Effector CD8-positive, alpha-beta T cell (primary cell): ENCODE measurements at regions not wholly inside any gene's neighbourhood (a gene's known extent, or its start where the extent isn't known, plus 50 kb on each side); places are given as distances from the start of the nearest gene placed in this dataset.

ENCODE experiments used
- DNase-seq: peaks from one replicate; lab custom pipeline; 2025; lab: John Stamatoyannopoulos, UW

DNA sequence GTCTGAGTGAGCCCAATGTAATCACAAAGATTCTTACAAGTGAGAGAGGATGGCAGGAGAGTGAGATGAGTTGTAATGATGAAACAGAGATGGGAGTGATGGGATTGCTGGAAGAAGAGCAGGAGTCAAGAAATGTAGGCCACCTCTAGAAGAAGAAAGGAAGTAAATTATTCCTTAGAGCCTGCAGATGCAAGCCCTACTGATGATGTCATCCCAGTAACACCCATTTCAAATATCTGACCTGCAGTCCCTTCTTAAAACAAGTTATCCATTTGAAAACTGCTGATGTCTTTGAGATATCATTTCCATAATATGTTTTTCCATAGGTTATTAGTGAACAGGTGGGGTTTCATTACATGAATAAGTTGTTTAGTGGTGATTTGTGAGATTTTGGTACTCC, 888.0 kb upstream of the SLC39A10 start:
- no peak for DNase-seq

DNA sequence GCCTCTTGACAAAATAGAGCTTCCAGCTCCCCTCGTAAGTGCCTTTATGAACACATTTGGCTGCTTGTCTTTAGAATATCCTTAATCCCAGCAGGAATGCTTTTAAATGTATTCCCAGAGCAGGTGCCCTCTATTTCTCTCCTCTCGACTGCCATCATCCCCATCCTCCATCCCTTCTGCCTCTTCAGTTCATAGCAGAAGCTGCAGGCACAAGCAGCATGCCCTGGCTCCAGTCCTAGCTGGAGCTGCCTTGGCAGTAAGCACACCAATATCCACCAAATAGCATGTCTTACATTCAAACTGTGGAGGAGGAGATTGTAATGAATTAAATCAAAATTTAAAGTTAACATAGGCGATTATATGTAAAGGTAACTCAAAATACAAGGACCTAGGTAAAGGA, 891.3 kb upstream of the SLC39A10 start:
- no peak for DNase-seq

DNA sequence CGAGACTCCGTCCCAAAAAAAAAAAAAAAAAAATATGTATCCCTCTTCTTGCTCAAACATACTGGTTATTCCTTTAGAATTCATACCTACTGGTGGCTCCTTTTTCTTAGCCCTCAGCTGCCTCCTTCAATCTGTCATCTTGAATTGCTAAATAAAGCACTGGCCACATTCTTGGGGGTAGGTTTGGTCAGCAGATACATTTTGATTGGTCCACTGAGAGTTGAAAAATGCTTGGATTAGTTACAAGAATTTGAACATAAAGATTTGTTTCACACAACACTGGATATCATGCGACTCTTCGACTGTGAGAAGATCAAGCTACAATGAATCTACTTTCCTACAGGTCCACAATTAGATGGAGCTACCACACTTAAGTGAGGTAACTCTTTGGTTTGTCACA, 906.1 kb upstream of the SLC39A10 start:
- DNase-seq = no peak

DNA sequence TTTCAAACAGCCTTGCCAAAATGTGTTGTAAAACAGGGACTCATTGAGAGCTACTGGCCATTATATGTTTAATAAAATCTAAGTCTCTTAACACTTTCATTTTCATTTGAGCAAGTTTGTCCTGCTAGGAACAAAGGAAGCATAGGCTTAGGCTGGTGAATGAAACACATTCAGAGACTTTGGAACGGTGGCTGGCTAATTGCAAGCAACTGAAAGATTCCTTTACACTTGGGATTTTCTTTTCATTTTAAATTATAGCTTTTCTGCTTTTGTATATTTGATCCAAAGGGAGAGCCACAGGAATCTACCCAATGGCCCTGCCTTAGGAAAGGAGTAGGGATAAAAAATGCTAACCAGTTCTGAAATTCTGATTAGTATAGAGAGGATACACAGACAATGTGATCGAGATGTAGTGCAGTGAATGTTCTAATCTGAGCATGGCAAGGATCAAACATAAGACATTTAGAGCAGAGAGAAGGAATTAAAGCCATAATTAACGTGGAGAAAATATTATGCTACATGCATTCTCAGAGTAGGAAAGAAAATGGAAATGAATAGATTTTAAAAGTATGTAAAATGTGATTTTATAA, 911.4 kb upstream of the SLC39A10 start:
- DNase-seq = no peak

DNA sequence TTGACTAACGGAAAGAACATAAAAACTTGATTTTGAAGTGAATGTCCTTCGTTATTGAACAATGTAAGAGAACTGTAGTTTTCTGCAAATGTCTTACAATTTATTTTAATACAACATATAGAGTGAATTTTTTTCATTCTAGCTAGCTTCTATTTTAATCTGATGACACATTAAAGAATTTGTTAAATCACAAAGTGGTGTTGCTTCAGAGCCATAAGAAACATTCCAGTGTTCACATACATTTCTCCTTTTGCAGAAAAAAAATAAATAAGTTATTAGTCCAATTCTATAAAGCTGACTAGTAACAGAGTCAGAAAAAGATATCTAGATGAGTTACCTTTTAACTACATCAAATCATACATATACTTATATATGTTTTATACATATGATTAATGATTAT, 914.3 kb upstream of the SLC39A10 start:
- DNase-seq = no peak

DNA sequence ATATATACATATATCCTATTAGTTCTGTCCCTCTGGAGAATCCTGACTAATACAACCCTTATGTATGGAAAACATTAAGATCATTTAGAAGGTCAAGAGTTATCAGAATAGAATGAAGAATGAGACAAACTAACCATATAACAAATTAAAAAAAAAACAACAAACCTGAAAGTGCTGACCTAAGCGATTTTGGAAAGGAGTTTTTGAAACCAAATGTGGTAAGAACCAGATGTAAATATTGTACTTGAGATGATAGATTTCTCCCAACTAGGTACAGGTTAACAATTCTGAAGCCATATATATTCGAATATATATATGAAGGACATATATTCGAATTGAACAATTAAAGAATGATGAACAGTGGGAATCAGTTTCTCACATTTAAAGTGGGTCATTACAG, 917.8 kb upstream of the SLC39A10 start:
- DNase-seq = no peak

DNA sequence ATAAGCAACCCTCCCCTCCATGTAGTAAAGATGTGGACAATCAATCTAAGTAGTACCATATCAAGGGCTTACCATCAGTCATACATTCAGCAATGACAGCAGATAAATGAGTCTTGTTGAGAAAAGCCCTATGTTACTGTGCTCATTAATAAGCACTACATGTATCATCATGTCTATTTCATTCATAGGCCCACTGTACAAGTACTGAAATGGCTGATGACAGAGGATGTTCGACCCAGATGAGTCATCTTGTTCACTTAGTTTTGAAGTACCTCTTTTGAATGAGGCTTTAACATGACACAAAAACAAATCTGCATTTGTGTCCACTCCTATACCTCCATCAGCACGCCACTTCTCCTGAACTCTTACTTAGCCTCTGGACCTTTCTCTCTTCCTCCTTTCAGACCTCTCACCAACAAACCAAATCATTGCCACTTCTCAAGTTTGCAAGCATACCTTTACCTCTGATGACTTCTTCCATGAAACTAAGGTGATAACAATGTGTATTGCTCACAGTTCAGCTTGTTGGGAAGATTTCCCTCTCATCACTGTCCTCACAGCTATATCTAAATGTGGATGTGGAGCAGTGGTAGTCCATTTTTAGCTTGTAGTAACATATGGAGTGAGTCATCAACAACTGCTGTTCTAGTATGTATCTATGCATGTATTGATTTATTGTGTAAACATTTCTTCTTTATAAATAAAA, 921.0 kb upstream of the SLC39A10 start:
- no peak for DNase-seq

DNA sequence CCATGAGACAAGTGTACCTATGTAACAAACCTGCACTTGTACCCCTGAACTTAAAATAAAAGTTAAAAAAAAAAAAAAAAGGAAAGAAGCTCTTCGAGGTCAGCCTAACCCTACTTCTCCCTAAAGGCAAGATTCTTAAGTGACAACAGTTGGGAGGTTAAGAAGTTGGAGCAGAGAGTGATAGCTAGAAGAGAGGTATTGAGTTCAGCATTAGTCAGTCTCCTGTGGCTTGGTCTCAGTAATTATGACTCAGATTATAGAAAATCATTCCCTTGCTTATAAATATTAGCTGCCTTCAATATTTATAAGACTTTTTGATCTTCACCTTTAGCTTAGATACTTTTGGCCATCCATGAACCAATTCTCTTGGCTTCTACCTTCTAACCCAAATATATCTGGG, 926.8 kb upstream of the SLC39A10 start:
- no peak for DNase-seq

DNA sequence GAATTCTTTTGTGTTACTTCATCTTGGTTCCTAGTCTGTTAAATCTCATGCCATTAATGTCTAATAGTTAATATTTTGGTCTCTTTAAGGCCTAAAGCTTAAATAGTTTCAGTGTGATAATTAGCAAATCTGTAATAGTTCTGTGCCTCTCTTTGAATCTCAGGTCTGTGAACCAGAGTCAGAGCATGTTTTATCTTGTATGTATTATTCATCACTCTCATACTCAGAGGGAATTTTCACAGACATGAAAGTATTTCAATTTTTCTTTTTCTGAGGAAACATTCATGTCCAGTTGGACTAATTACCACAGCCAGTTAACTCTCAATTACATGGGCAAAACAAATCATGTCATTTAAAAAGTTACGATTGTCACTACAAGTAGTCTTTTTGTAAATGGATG, 931.9 kb upstream of the SLC39A10 start:
- DNase-seq = no peak

DNA sequence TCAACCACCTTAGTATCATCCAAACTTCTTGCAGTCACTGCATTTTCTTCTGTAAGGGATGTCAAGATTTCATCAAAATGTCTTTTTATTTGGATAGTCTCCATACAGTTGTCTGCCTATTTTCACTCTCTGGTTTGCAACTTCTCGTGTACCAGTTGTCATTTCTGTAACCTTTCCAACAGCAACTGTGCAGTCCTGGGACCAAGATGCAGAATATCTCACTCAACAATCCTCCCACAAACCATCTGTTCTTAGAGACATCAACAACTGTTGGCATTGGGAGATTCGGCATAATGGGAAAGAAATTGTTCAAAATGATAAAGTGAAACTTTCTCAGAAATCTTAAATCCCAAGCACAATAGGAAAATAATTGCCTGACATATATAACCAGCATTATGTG, 933.6 kb upstream of the SLC39A10 start:
- DNase-seq = no peak

DNA sequence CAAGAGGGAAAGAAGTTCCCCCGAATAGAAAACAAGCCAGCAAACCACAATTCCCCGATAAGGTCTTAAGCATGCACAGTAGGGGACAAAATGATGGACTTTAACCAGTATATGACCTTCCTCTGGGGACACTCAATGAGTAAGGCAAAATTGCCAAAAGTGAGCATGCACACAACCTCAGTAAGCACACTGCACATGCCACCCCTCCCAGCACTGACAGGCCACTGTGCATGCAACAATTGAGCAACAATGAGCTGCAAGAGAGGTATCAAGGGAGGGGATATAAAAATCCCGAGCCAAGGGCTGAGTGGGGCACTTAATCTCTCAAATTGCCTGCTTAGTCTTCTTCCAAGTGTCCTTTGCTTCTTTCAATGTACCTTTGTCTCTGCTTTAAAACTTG, 935.8 kb upstream of the SLC39A10 start:
- DNase-seq = no peak

DNA sequence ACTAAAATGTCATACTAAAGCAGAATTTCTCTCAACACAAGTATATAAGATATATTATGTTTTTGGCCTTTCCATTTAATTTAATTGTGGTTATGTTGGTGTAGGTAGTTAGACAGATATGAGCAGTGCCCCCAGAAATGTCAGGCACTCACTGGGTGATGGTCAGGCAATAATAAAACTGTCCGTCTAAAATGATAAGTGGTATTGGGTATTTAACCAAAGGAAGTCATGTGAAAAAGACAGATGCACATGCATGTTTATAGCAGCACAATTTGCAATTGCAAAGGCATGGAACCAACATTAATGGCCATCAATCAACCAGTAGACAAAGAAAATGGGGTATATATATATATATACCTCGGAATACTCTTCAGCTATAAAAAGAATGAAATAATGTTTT, 936.6 kb upstream of the SLC39A10 start:
- no peak for DNase-seq

DNA sequence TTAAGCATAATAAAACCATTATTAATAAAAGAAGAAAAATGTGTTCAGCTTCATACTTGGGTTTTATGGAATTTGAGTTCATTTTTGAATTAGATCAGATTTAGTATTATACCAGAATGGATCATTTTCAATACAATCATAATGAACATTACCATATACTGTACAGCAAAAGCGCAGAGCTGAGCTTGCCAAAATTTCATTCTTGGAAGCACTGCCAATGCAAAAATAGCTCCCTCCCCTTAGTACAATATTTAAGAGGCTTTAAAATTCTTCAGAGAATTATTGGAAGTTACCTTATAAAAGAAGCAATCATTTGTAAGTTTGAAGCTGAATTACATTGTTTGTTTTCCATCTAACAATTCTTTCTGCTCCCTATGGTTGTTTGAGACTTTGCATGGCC, 938.1 kb upstream of the SLC39A10 start:
- no peak for DNase-seq

DNA sequence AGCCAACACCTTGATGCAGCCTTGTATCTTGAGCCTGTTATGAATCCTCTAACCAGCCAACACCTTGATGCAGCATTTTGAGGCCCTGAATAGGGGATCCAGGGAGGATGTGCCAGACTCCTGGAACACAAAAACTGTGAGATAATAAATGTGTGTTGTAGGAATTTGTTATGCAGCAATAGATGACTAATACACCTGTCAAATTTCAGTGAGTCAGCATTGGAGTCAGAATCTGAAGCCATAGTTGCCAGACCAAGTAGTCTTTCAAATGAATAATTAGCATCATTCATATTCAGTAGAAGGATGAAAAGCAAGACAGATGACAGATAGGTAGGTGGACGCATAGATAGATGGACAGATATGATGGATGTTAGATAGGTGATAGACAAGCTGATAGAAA, 942.5 kb upstream of the SLC39A10 start:
- no peak for DNase-seq

DNA sequence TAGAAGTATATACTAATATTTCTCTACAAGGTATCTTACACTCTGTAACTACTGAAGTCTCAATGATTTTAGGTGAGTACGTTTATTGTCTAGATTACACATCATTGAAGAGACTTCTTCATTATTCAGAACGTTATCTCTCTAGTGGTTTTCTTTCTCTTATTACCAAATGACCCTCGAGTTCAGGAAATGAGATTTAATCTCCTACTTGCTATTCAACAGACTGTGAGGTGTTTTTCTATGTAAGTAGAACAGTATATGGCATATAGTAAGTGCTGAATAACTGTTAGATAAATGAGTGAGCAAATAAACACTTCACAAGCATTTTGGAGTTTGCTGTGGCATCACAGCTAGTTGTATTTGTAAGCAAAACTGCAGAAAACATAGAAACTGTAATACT, 947.2 kb upstream of the SLC39A10 start:
- DNase-seq = no peak

DNA sequence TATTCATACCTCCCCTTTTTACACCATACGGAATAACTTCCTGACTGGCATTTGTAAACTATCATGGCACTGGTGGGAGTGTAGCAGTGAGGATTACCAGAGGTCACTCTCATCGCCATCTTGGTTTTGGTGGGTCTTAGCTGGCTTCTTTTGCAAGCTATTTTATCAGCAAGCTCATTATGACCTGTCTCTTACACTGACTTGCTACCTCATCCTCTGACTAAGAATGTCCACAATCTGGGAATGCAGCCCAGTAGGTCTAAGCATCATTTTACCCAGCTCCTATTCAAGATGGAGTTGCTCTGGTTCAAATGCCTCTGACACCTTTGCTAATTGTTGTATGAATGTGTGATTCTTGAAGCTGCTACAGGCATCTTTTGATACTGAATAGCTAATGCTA, 950.8 kb upstream of the SLC39A10 start:
- DNase-seq = no peak

DNA sequence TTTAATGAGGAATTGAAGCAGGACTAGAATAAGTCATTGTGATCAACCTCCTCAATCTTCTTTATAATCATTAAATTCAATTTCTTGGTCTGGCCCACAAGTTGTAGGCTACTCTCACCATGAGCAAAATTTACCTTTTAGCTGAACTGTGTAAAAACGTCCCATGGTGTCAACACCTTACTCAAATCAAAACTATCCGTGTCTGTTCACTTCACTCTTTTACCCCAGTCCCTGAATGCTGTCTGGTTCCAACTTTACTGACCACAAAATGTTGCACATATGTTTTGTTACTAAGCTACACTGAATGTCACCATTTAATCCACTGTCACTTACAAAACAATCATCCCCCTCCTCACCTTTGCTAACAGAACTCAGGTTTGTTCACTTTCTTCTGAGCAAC, 951.6 kb upstream of the SLC39A10 start:
- no peak for DNase-seq

DNA sequence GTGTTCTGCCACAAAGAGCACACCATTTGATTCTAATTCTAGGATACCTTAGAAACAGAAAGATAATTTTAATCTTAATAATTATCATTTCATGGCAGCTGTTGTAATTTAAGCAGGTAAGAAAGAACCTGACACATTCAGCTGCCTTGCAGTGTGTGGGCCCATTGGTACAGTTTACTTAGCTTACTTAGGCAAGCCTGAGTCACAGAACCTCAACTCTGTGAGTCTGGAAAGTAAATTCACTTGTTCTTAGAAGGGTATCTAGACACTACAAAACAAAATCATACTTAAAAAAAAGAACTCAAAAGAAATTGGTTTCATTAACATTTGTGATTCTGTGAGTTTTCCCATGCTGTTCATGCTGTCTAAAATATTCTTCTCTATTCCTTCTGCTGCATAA, 956.3 kb upstream of the SLC39A10 start:
- DNase-seq = no peak

DNA sequence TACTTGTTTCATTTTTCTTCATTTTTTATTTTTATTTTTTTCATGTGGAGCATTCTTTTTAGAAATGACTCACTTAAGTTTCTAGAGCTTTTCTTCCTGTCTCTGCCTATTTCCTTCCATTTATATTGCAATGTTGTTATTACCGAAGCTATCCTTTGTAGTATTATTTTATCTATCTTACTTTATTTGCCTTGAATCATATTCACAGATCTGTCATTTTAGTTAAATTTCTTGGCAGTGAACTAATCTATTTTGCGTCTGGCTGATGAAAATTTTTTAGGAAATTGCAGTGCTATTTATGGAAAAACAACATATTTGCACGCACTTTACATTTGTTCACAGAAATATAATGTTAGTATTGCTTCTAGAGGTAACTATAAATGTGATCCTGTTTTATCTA, 956.9 kb upstream of the SLC39A10 start:
- DNase-seq = no peak

DNA sequence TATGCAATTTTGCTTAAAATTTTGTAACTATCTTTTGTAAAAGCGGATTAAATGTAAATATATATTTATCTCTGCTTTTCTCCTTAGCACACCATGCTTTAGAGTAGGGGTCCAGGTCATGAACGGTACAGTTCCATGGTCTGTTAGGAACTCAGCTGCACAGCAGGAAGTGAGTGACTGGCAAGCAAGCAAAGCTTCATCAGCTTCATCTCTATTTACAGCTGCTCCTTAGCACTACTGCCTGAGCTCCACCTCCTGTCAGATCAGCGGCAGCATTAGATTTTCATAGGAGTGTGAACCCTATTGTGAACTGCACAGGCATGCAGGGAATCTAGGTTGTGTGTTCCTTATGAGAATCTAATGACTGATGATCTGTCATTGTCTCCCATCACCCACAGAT, 959.0 kb upstream of the SLC39A10 start:
- DNase-seq = no peak

DNA sequence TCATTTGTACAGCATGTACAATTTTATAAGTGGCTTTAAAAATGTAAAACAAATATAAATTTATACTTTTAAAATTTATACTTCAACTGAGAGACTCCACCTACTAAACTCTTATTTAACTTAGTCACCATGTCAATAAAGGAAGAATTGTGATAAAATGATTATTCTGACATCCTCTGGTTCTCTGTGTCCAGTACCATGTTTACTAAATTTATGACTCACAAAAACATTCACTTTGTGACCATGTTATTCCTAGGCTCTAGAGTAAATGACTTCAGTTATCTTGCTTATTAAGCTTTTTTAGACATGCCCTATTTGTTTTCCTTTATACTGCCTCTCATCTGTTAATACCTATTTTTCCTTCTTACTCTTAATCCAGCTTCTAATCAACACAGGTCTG, 959.6 kb upstream of the SLC39A10 start:
- no peak for DNase-seq

DNA sequence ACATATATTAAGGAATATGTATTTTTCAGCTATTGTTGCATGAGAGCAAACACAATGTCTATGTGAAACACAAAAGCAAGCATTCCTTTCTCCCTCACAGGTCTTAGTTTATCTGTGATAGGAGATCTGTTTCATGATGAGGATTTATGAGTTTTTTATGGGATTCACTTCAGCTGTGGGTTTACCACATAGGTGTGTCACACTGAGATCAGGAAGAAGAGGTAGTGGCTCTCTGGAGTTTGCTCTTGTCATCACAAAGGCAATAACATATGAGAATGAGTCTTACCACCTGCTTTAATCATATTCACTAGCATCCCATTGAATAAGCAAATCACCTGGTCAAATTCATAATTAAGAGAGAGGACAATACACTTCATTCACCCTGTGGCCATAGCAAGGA, 960.3 kb upstream of the SLC39A10 start:
- no peak for DNase-seq

DNA sequence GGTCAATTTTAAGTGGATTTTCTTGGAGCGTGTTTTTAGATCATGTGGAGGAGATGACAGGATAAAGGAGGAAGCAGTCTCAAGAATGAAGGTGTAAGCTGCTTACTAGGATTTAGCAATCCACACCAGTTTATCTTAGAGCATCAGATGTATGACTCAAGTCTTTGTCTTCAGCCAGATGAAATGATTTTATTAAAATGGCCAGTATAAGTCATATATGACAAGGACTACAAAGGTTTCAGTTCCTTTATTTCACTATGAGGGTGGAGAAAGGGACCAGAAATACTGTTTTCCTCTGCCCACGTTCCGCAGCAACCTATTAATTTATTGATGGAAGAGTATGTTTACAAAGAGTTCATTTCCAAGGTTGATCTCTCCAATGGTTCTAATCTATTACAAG, 970.5 kb upstream of the SLC39A10 start:
- DNase-seq = no peak

DNA sequence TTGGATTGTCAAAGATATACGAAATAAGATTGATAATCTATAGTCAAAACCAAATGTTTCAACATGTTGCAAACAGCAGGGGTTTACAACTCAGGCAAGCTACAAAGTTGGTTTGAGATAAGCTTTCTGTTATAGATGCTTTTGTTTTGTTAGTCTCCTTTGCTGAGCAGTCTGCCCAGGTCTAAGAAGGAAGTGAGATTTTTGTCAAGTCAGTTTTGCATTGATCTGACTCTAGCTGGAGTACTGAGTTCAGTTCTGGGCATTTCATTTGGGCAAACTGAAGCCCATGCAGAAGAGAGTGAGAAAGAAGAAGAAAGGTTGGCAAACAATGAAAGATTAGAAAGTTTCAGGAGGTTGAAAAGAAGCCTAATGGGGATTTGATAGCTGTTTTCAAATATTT, 983.0 kb upstream of the SLC39A10 start:
- no peak for DNase-seq
